ENCODE measurements at regions not wholly inside any gene's neighbourhood (a gene's known extent, or its start where the extent isn't known, plus 50 kb on each side); places are given as distances from the start of the nearest gene placed in this dataset.
"Not testable (repeated sequence)": the region's sequence is repeated elsewhere in the genome, so short reads cannot be mapped to it uniquely, and the experiment has no call there.

GRCh38 chr2:19201911-19202462, 156.4 kb downstream of the OSR1 start:
- DNase-seq (ENCODE audit: low read depth), result no peak

GRCh38 chr2:19198381-19198780, 160.0 kb downstream of the OSR1 start:
- DNase-seq (ENCODE audit: low read depth), result no peak

- no peak for DNase-seq (ENCODE audit: low read depth)
These were observed 162.8 kb downstream of the OSR1 start for GRCh38 chr2:19195661-19196060.

- DNase-seq (ENCODE audit: low read depth), result no peak
These were observed 169.0 kb downstream of the OSR1 start for GRCh38 chr2:19189391-19189790.

GRCh38 chr2:19187323-19188020, 171.0 kb downstream of the OSR1 start:
- DNase-seq (ENCODE audit: low read depth), result no peak

- no peak for DNase-seq (ENCODE audit: low read depth)
These were observed 173.3 kb downstream of the OSR1 start for GRCh38 chr2:19185086-19185485.

- DNase-seq (ENCODE audit: low read depth), result no peak
These were observed 180.2 kb downstream of the OSR1 start for GRCh38 chr2:19178175-19178574.

GRCh38 chr2:19176977-19177376, 181.4 kb downstream of the OSR1 start:
- DNase-seq (ENCODE audit: low read depth), result no peak

GRCh38 chr2:19176172-19176852, 182.1 kb downstream of the OSR1 start:
- no peak for DNase-seq (ENCODE audit: low read depth)

- DNase-seq (ENCODE audit: low read depth), result no peak
These were observed 184.2 kb downstream of the OSR1 start for GRCh38 chr2:19174176-19174575.

GRCh38 chr2:19171409-19171808, 187.0 kb downstream of the OSR1 start:
- no peak for DNase-seq (ENCODE audit: low read depth)

GRCh38 chr2:19169134-19169768, 189.2 kb downstream of the OSR1 start:
- DNase-seq (ENCODE audit: low read depth), result no peak

GRCh38 chr2:19164099-19164498, 194.3 kb downstream of the OSR1 start:
- DNase-seq (ENCODE audit: low read depth), result not testable (repeated sequence)

GRCh38 chr2:19158896-19159295, 199.5 kb downstream of the OSR1 start:
- no peak for DNase-seq (ENCODE audit: low read depth)

- DNase-seq (ENCODE audit: low read depth), result no peak
These were observed 200.2 kb downstream of the OSR1 start for GRCh38 chr2:19158211-19158610.

GRCh38 chr2:19156646-19157045, 201.8 kb downstream of the OSR1 start:
- DNase-seq (ENCODE audit: low read depth), result no peak

- no peak for DNase-seq (ENCODE audit: low read depth)
These were observed 207.7 kb downstream of the OSR1 start for GRCh38 chr2:19150726-19151125.

GRCh38 chr2:19146867-19147266, 211.6 kb downstream of the OSR1 start:
- no peak for DNase-seq (ENCODE audit: low read depth)

GRCh38 chr2:19141234-19142004, 217.0 kb downstream of the OSR1 start:
- no peak for DNase-seq (ENCODE audit: low read depth)

- no peak for DNase-seq (ENCODE audit: low read depth)
These were observed 217.8 kb downstream of the OSR1 start for GRCh38 chr2:19140463-19141208.

- DNase-seq (ENCODE audit: low read depth), result no peak
These were observed 219.0 kb downstream of the OSR1 start for GRCh38 chr2:19139386-19139785.
